Liver (tissue), 3 donors: ENCODE measurements at regions not wholly inside any gene's neighbourhood (a gene's known extent, or its start where the extent isn't known, plus 50 kb on each side); places are given as distances from the start of the nearest gene placed in this dataset.

ENCODE experiments used
- CTCF ChIP-seq: fragments of 150-350 bp; IDR thresholded peaks from 2 replicates; pipeline ENCODE4 v1.5.1; 2017; ENCODE audit warnings: improper control_type of control experiment, low read depth, low read length; ENCODE audit not compliant: missing input control
- EGR1 ChIP-seq, 2 donors: IDR thresholded peaks; 2 replicates each; pipeline ENCODE4 v1.6.1; 2016 to 2018; ENCODE audit warnings: antibody characterized with exemption in 2 of 2, low read depth in 2 of 2
- RXRA ChIP-seq, 2 donors: IDR thresholded peaks; 2 replicates each; pipeline ENCODE4 v1.6.1; 2017 to 2018; ENCODE audit warnings: antibody characterized with exemption in 2 of 2, mild to moderate bottlenecking in 1 of 2
- YY1 ChIP-seq: IDR thresholded peaks from 2 replicates; pipeline ENCODE4 v1.6.1; 2016; ENCODE audit warnings: antibody characterized with exemption, mild to moderate bottlenecking
- donor health status: healthy.
- donor health status: healthy.

GRCh38 chr14:34373191-34373590 is 88.8 kb downstream of the SPTSSA start:
- TF ChIP-seq YY1 = no peak
- no peak for TF ChIP-seq CTCF
- no peak for TF ChIP-seq EGR1 (IDR thresholded peaks at IDR 0.05; ENCODE audit: low read depth in 2 of 2)
- no peak for TF ChIP-seq RXRA (IDR thresholded peaks at IDR 0.05)
